Activated CD4-positive, alpha-beta T cell treated with anti-CD3 and anti-CD28 coated beads, Interleukin-2, Interleukin-4, amounts not matched to agents 100 ng/mL and 50 ng/mL, durations not matched to agents 16 hours and 8 hours (primary cell): ENCODE measurements at regions not wholly inside any gene's neighbourhood (a gene's known extent, or its start where the extent isn't known, plus 50 kb on each side); places are given as distances from the start of the nearest gene placed in this dataset.

ENCODE experiments used
- DNase-seq: peaks from one replicate; pipeline ENCODE4 v3.0.0-alpha.2; 2020; ENCODE audit warnings: low spot score

DNA sequence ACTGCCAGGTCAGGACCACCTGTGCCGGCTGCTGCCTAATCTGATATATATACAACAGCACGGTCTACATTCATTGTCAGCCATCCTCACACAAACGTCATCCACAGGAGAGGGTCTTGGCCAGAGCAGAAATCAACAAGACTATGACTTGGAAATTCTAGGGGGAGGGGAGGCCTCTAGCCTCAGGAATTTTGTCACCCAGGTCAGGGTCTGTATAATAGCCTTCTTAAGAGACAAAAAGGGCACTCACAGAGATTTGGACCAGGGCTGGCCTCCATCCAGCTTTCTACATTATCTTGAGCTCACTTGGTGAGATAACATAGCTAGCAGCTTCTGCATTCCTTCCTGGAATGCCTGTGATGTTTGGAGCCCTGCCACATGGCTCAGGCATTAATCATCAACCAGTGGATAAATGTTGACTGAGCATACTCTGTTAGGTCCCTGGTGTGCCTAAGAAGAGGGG is 50.4 kb upstream of the CTIF start:
- DNase-seq = no peak

- DNase-seq = no peak
Measured at GRCh38 chr18:48486754-48487153, 52.1 kb upstream of the CTIF start.

GRCh38 chr18:48485828-48486405 is 52.9 kb upstream of the CTIF start:
- no peak for DNase-seq

GRCh38 chr18:48481092-48481491 is 57.7 kb upstream of the CTIF start:
- DNase-seq = no peak

GRCh38 chr18:48479531-48479930 is 59.3 kb upstream of the CTIF start:
- no peak for DNase-seq

DNA sequence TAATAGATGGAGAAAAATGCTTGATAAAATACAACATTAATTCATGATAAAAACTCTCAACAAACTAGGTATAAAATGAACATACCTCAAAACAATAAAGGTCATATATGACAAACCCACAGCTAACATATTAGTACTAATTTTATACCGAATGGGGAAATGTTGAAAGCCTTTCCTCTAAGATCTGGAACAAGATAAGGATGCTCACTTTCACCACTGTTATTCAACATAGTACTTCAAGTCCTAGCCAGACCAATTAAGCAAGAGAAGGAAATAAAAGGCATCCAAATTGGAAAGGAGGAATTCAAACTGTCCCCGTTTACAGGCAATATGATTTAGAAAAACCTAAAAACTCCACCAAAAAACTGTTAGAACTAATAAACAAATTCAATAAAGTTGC is 61.5 kb upstream of the CTIF start:
- no peak for DNase-seq

GRCh38 chr18:48476550-48476917 is 62.3 kb upstream of the CTIF start:
- DNase-seq = no peak

GRCh38 chr18:48475635-48476549 is 62.9 kb upstream of the CTIF start:
- DNase-seq = peak; percentile 64

DNA sequence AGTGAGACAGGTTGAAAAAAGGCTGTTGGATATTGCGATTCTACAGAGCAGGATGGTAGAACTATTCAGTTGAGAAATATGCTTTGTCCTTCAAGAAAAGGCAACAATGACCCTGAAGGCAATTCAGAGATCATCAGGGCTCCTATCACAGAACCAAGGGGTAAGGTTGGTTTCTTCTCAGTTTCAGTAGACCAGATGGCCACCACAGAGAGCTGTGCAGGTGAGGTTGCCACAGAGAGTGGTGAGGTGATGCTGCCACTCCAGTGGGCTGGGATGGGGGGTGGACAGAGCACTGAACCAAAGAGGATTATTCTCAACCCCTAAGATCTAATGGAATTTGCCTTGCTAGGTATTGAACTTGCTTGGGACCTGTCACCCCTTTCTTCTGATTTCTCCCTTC is 64.6 kb upstream of the ZBTB7C start:
- DNase-seq = no peak

DNA sequence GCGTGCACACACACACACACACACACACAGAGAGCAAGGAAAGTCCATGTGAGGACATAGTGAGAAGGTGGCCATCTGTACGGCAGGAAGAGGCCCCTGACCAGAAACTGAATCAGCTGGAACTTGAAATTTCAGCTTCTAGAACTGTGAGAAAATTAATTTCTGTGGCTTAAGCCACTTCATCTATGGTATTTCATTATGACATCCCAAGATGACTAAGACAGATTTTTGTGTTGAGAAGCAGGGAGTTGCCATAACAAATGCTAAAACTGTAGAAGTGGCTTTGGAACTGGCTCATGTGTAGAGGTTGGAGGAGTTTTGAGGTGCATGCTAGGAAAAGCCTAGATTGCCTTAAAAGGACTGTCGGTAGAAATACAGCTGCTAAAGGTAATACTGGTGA is 63.4 kb upstream of the ZBTB7C start:
- DNase-seq = peak; percentile 7

DNA sequence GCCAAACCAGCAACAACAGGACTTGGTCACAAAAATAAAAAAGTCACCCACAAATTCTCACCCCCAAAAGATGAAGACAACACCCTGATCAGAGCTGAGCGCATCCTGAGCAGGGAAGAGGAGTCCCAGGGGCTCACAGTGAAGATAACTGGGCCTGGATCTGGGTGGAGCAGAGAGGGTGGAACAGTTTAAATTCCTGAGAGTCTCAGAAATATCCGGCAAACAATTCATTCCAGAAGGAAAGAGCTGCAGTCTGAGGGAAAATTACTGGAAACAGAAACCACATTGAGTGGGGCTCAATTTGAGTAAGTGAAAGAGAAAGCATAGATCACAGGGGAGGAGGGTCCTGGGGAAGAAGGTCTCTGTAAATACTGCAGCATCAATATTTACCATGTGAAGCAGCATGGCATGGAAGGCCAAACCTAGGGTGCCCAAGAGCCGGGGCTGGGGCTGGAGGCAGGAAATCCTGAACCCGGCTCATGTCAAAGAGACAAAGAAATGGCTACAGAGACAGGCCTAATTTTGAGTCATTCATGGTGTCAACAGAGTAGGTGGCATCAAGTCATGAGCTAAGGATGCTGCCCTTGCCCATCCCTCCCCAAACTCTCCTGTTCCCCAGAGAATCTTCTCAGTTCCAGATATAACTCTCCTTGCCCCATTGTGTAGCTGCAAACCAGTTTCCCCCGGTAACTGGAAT is 61.4 kb upstream of the ZBTB7C start:
- DNase-seq = no peak

DNA sequence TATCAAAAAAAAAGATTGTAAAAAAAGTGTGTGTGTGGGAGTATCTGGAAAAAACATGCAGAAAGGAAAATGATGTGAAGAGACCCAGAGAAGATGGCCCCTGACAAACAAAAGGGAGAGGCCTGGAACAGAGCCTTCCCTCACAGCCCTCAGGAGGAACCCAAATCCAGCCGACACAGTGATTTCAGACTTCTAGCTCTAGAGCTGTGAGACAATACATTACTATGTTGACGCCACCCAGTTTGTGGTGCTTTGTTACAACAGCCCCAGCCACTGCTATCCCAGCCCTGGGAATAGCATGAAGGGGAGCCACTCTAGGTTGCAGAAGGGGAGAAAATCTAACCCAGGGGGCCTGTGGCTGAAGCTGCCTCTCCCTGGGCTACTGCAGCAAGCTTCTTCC is 59.0 kb upstream of the ZBTB7C start:
- no peak for DNase-seq

- DNase-seq = no peak
Measured at GRCh38 chr18:48467231-48467630, 58.0 kb upstream of the ZBTB7C start.

DNA sequence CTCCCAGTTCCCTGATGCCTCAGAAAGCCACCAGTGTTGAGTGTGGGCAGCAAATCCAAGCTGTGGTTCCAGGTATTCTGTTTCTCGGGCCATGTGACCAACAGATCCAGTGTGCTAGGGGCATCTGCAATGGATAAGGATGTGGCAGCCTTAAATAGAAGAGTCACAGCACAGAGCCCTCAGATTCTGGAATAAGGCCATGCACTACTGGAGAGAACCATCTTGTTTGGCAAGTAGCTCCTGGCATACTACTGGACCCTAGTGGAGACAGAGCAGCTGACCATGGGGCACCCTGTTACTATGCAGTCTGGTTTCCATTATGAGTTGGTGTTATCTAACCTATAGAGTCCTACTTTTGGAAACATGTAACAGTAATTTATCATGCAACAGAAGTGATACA is 53.3 kb upstream of the ZBTB7C start:
- no peak for DNase-seq

- no peak for DNase-seq
Measured at GRCh38 chr18:48460929-48461583, 51.9 kb upstream of the ZBTB7C start.

DNA sequence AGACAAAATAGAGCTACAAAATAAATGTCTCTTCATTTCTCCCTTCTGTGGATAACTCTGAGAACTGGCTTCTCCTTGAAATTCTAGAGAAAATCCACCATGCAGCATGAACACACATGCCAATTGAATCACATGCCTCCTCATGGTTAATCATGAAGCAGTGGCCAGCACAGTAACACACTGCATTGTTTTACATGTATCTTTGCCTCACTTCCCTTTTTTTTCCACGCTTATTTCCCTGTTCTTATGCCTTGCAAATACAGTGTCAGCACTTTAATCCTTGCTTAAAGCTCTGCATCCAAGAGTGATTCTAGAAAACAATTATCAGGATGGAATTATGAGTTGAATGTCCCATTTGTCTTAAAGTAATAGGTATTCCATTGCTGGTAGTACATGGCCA is 50.3 kb upstream of the ZBTB7C start:
- no peak for DNase-seq

DNA sequence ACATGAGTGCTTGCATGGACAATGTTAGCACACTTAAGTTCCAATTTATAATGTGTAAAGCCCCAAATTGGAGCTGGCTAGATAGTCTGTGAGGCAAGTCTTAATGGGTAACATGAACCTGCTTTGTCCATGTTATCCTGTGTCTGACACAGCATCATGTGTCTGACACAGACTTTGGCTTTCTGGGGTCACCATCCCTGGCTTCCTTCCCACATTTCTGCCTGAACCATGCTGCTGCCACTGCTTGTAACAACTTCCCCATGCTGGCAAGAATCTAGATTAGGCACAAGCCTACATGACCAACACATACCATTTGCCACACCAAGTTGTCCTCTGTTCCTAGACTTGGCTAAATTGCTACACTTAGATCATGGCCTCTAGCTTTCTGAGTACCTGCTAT is 49.8 kb upstream of the ZBTB7C start:
- DNase-seq = no peak
